ENCODE measurements at regions not wholly inside any gene's neighbourhood (a gene's known extent, or its start where the extent isn't known, plus 50 kb on each side); places are given as distances from the start of the nearest gene placed in this dataset.
"Not testable (repeated sequence)": the region's sequence is repeated elsewhere in the genome, so short reads cannot be mapped to it uniquely, and the experiment has no call there.

- Mint-ChIP-seq H3K9me3 (no peaks in the 10 kb centered on the region), H3K4me3 (no peak overlapping the region), H3K27me3 (peaks cover 0 to 22% of the 10 kb centered on the region in 2 donors), H3K27ac (no peak overlapping the region), H3K36me3 (no peaks in the 10 kb centered on the region), H3K4me1 (no peaks in the 10 kb centered on the region)
- DNase-seq, result no peak
- no peak for ATAC-seq (replicated peaks)
Observed at GRCh38 chr2:109058802-109059201, 69.8 kb upstream of the EDAR start.

- Mint-ChIP-seq H3K27me3 (peaks cover 0 to 22% of the 10 kb centered on the region in 2 donors), H3K4me3 (no peak overlapping the region), H3K4me1 (no peaks in the 10 kb centered on the region), H3K9me3 (no peaks in the 10 kb centered on the region), H3K36me3 (no peaks in the 10 kb centered on the region), H3K27ac (peak overlapping the region; percentile 9)
- DNase-seq, result no peak
- no peak for ATAC-seq (replicated peaks)
Observed at GRCh38 chr2:109058191-109058632, 69.2 kb upstream of the EDAR start.

GRCh38 chr2:109057686-109058085 lies 68.7 kb upstream of the EDAR start:
- Mint-ChIP-seq H3K9me3 (no peaks in the 10 kb centered on the region), H3K36me3 (no peaks in the 10 kb centered on the region)

GRCh38 chr2:109055435-109055834 lies 66.4 kb upstream of the EDAR start:
- H3K27ac Mint-ChIP-seq, result no peak overlapping the region
- H3K4me3 Mint-ChIP-seq, result no peak overlapping the region
- no peaks in the 10 kb centered on the region for H3K4me1 Mint-ChIP-seq
- no peak for ATAC-seq (replicated peaks)
- DNase-seq, result no peak
- peaks cover 0 to 22% of the 10 kb centered on the region in 2 donors for H3K27me3 Mint-ChIP-seq
- H3K9me3 Mint-ChIP-seq, result no peaks in the 10 kb centered on the region
- no peaks in the 10 kb centered on the region for H3K36me3 Mint-ChIP-seq

More at GRCh38 chr2:109057686-109058085, 68.7 kb upstream of the EDAR start:
- Mint-ChIP-seq H3K4me1 (no peaks in the 10 kb centered on the region), H3K27ac (no peak overlapping the region), H3K4me3 (no peak overlapping the region), H3K27me3 (peaks cover 0 to 22% of the 10 kb centered on the region in 2 donors)
- DNase-seq (no peak), ATAC-seq (replicated peaks) (no peak)

- no peak for ATAC-seq (replicated peaks)
- Mint-ChIP-seq H3K4me1 (no peaks in the 10 kb centered on the region), H3K27ac (no peak overlapping the region), H3K36me3 (no peaks in the 10 kb centered on the region), H3K27me3 (peaks cover 0 to 22% of the 10 kb centered on the region in 2 donors), H3K4me3 (no peak overlapping the region), H3K9me3 (no peaks in the 10 kb centered on the region)
- DNase-seq, result no peak
Observed at GRCh38 chr2:109054865-109055264, 65.8 kb upstream of the EDAR start.

GRCh38 chr2:109053716-109054115 lies 64.7 kb upstream of the EDAR start:
- no peak overlapping the region for H3K4me3 Mint-ChIP-seq
- ATAC-seq (replicated peaks), result no peak

GRCh38 chr2:109052922-109053321 lies 63.9 kb upstream of the EDAR start:
- ATAC-seq (replicated peaks), result no peak
- H3K27ac Mint-ChIP-seq, result no peak overlapping the region
- no peaks in the 10 kb centered on the region for H3K36me3 Mint-ChIP-seq
- peaks cover 0 to 14% of the 10 kb centered on the region in 2 donors for H3K27me3 Mint-ChIP-seq
- H3K4me3 Mint-ChIP-seq, result no peak overlapping the region
- DNase-seq, result no peak
- no peaks in the 10 kb centered on the region for H3K4me1 Mint-ChIP-seq
- no peaks in the 10 kb centered on the region for H3K9me3 Mint-ChIP-seq

More at GRCh38 chr2:109053716-109054115, 64.7 kb upstream of the EDAR start:
- no peak overlapping the region for H3K27ac Mint-ChIP-seq
- no peaks in the 10 kb centered on the region for H3K4me1 Mint-ChIP-seq
- H3K27me3 Mint-ChIP-seq, result peaks cover 0 to 20% of the 10 kb centered on the region in 2 donors
- H3K36me3 Mint-ChIP-seq, result no peaks in the 10 kb centered on the region
- no peaks in the 10 kb centered on the region for H3K9me3 Mint-ChIP-seq
- no peak for DNase-seq

- no peaks in the 10 kb centered on the region for H3K9me3 Mint-ChIP-seq
- no peak for ATAC-seq (replicated peaks)
- no peaks in the 10 kb centered on the region for H3K36me3 Mint-ChIP-seq
- peaks cover 0 to 4% of the 10 kb centered on the region in 2 donors for H3K27me3 Mint-ChIP-seq
- H3K27ac Mint-ChIP-seq, result no peak overlapping the region
- H3K4me3 Mint-ChIP-seq, result no peak overlapping the region
- peaks cover 0 to 2% of the 10 kb centered on the region in 2 donors for H3K4me1 Mint-ChIP-seq
- DNase-seq, result no peak
Observed at GRCh38 chr2:109049022-109049421, 60.0 kb upstream of the EDAR start.

GRCh38 chr2:109048163-109048562 lies 59.1 kb upstream of the EDAR start:
- Mint-ChIP-seq H3K9me3 (no peaks in the 10 kb centered on the region), H3K36me3 (no peaks in the 10 kb centered on the region), H3K27ac (no peak overlapping the region), H3K4me3 (no peak overlapping the region), H3K27me3 (peaks cover 0 to 9% of the 10 kb centered on the region in 2 donors), H3K4me1 (peaks cover 0 to 2% of the 10 kb centered on the region in 2 donors)
- no peak for ATAC-seq (replicated peaks)
- DNase-seq, result no peak

GRCh38 chr2:109047569-109047968 lies 58.5 kb upstream of the EDAR start:
- H3K4me1 Mint-ChIP-seq; ATAC-seq (replicated peaks); H3K4me3 Mint-ChIP-seq; H3K27ac Mint-ChIP-seq; H3K27me3 Mint-ChIP-seq; DNase-seq; H3K9me3 Mint-ChIP-seq; H3K36me3 Mint-ChIP-seq: not testable (repeated sequence)

GRCh38 chr2:109046925-109047508 lies 58.0 kb upstream of the EDAR start:
- Mint-ChIP-seq H3K4me1 (peaks cover 0 to 2% of the 10 kb centered on the region in 2 donors), H3K27ac (no peak overlapping the region), H3K4me3 (no peak overlapping the region), H3K9me3 (no peaks in the 10 kb centered on the region), H3K36me3 (no peaks in the 10 kb centered on the region), H3K27me3 (peaks cover 0 to 9% of the 10 kb centered on the region in 2 donors)
- no peak for DNase-seq
- ATAC-seq (replicated peaks), result peak; percentile 59 to 70

GRCh38 chr2:109045505-109045904 lies 56.5 kb upstream of the EDAR start:
- no peak overlapping the region for H3K27ac Mint-ChIP-seq

GRCh38 chr2:109038992-109039391 lies 50.0 kb upstream of the EDAR start:
- no peaks in the 10 kb centered on the region for H3K36me3 Mint-ChIP-seq
- ATAC-seq (replicated peaks), result no peak
- no peak overlapping the region for H3K27ac Mint-ChIP-seq
- peaks cover 0 to 5% of the 10 kb centered on the region in 2 donors for H3K27me3 Mint-ChIP-seq
- H3K4me1 Mint-ChIP-seq, result no peaks in the 10 kb centered on the region
- DNase-seq, result no peak
- no peak overlapping the region for H3K4me3 Mint-ChIP-seq
- H3K9me3 Mint-ChIP-seq, result no peaks in the 10 kb centered on the region

More at GRCh38 chr2:109045505-109045904, 56.5 kb upstream of the EDAR start:
- H3K27me3 Mint-ChIP-seq, result peaks cover 0 to 9% of the 10 kb centered on the region in 2 donors
- no peak overlapping the region for H3K4me3 Mint-ChIP-seq
- ATAC-seq (replicated peaks), result no peak
- H3K4me1 Mint-ChIP-seq, result peaks cover 0 to 2% of the 10 kb centered on the region in 2 donors
- no peaks in the 10 kb centered on the region for H3K36me3 Mint-ChIP-seq
- H3K9me3 Mint-ChIP-seq, result no peaks in the 10 kb centered on the region
- no peak for DNase-seq
